Liver (tissue), 3 donors: ENCODE measurements at regions not wholly inside any gene's neighbourhood (a gene's known extent, or its start where the extent isn't known, plus 50 kb on each side); places are given as distances from the start of the nearest gene placed in this dataset.

Experiments used
- CTCF ChIP-seq: fragments of 150-350 bp; IDR thresholded peaks from 2 replicates; pipeline ENCODE4 v1.5.1; 2017; ENCODE audit warnings: improper control_type of control experiment, low read depth, low read length; ENCODE audit not compliant: missing input control
- GABPA ChIP-seq, 2 donors: IDR thresholded peaks in 1 of 2; conservative IDR thresholded peaks in 1 of 2; 2 replicates each; pipeline ENCODE4 v1.6.1; 2016; ENCODE audit warnings: antibody characterized with exemption in 2 of 2, mild to moderate bottlenecking in 1 of 2, moderate library complexity in 1 of 2
- HNF4A ChIP-seq, 2 donors: conservative IDR thresholded peaks; 2 replicates each; pipeline ENCODE4 v1.6.1; 2016; ENCODE audit warnings: antibody characterized with exemption in 2 of 2, mild to moderate bottlenecking in 2 of 2
- MAX ChIP-seq: IDR thresholded peaks from 2 replicates; pipeline ENCODE4 v1.6.1; 2016; ENCODE audit warnings: antibody characterized with exemption
- donor health status: healthy.
- donor health status: healthy.

- TF ChIP-seq CTCF: no peak
- no peak for TF ChIP-seq GABPA (IDR thresholded peaks at IDR 0.05 in 1 of 2, conservative IDR thresholded peaks at IDR 0.05 in 1 of 2)
- no peak for TF ChIP-seq MAX
- no peak for TF ChIP-seq HNF4A (conservative IDR thresholded peaks at IDR 0.05)
Measured at GRCh38 chr11:95359756-95360155, 128.8 kb upstream of the SESN3 start.
